ENCODE measurements at regions not wholly inside any gene's neighbourhood (a gene's known extent, or its start where the extent isn't known, plus 50 kb on each side); places are given as distances from the start of the nearest gene placed in this dataset.

DNA sequence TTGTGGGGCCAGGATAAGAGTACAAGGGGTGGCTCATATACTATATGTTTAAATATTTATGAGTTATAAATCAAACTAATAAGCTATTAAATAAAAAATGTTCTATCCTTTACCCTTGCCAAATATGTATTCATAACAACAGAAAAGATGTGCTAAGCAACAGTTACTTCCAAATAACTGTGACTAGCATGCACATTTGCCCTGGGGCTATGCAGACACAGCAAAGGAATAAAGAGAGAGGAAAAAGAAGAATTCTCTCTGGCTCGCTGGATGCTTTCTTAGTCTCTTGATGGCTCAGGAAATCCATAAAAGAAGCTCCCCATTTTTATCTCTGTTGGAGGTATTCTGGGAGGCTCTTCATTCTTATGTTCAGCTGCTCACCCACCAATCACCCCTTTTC, 182.4 kb upstream of the ATP10B start:
- no peaks in the 10 kb centered on the region for H3K36me3 ChIP-seq (ENCODE audit: control insufficient read depth in 1 of 2, insufficient read depth in 2 of 2, low read length in 2 of 2)
- CTCF ChIA-PET = no interaction called here
- no TSS peak for BruUV-seq (replicated peaks)

More for the DNA sequence above, 182.4 kb upstream of the ATP10B start:
- no peaks in the 10 kb centered on the region for H3K27me3 ChIP-seq (ENCODE audit: insufficient read depth, low read length)
- no peaks in the 10 kb centered on the region for H3K4me1 ChIP-seq (ENCODE audit: control insufficient read depth in 1 of 2, insufficient read depth in 2 of 2, low read length in 2 of 2)
- no peak overlapping the region for H3K27ac ChIP-seq (ENCODE audit: low read depth, low read length)
- DNase-seq (ENCODE audit: low read depth, low spot score) = no peak
- no peak overlapping the region for H2AFZ ChIP-seq (ENCODE audit: low read depth, low read length, poor library complexity, severe bottlenecking)
- no peak overlapping the region for H3K9ac ChIP-seq (ENCODE audit: low read length)
- H4K20me1 ChIP-seq (ENCODE audit: insufficient read depth) = no peaks in the 10 kb centered on the region
- ChIA-PET RAD21 (ENCODE audit: low non-redundant PET in 1 of 2, low total read pairs in 2 of 2, uncharacterized antibody in 2 of 2, unreplicated experiment in 2 of 2) (no interaction called here), POLR2A (no interaction called here)
- H3K4me2 ChIP-seq (ENCODE audit: low read length) = no peak overlapping the region
- ATAC-seq = no peak
- H3K9me2 ChIP-seq (ENCODE audit: insufficient read depth) = no peaks in the 10 kb centered on the region
- no peaks in the 10 kb centered on the region for H3K79me2 ChIP-seq (ENCODE audit: insufficient read depth, low read length)
- intact Hi-C loops (cut with micrococcal nuclease) = no loop called here
- peaks cover 0 to 8% of the 10 kb centered on the region in 2 experiments; a peak in 1 of 4 replicates for H3K9me3 ChIP-seq (ENCODE audit: control insufficient read depth in 1 of 2, insufficient read depth in 1 of 2, low read depth in 1 of 2, low read length in 2 of 2)
- no peak overlapping the region for H3K4me3 ChIP-seq (replicated peaks in 1 of 2; ENCODE audit: low read depth in 1 of 2, low read length in 2 of 2)
- TF ChIP-seq RAD21 (IDR thresholded peaks at IDR 0.05; ENCODE audit: low read depth) (no peak), YY1 (IDR thresholded peaks at IDR 0.05; ENCODE audit: extremely low read depth, insufficient replicate concordance, low read depth, low read length) (no peak), CTCF (IDR thresholded peaks at IDR 0.05 in 2 of 3, conservative IDR thresholded peaks at IDR 0.05 in 1 of 3; ENCODE audit: borderline replicate concordance in 1 of 3, insufficient read depth in 1 of 3, low read depth in 2 of 3, low read length in 2 of 3) (no peak)
- TF ChIP-seq, protein P1, sequence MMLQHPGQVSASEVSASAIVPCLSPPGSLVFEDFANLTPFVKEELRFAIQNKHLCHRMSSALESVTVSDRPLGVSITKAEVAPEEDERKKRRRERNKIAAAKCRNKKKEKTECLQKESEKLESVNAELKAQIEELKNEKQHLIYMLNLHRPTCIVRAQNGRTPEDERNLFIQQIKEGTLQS (IDR thresholded peaks at IDR 0.05) = no peak
- TF ChIP-seq, protein P2, sequence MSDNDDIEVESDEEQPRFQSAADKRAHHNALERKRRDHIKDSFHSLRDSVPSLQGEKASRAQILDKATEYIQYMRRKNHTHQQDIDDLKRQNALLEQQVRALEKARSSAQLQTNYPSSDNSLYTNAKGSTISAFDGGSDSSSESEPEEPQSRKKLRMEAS (IDR thresholded peaks at IDR 0.05) = no peak

Data from HCT116 (cell line).